Lower leg skin (tissue), 4 donors: ENCODE measurements at regions not wholly inside any gene's neighbourhood (a gene's known extent, or its start where the extent isn't known, plus 50 kb on each side); places are given as distances from the start of the nearest gene placed in this dataset.
"Not testable (repeated sequence)": the region's sequence is repeated elsewhere in the genome, so short reads cannot be mapped to it uniquely, and the experiment has no call there.

Experiments used
- DNase-seq, 2 donors: peaks; one replicate each; pipeline ENCODE4 v3.0.0-alpha.2; 2019; ENCODE audit warnings: low spot score in 2 of 2
- H3K4me3 ChIP-seq: fragments of 200-600 bp; sonication (generic); 2 replicates; pipeline ENCODE4 v1.5.1; 2017; ENCODE audit warnings: mild to moderate bottlenecking, low read depth; ENCODE audit not compliant: poor library complexity, severe bottlenecking
- CTCF ChIP-seq, 3 donors: fragments of 450-650 bp; IDR thresholded peaks; one replicate each; pipeline ENCODE4 v1.5.1; 2016; ENCODE audit warnings: antibody characterized with exemption in 3 of 3, mild to moderate bottlenecking in 3 of 3, moderate library complexity in 2 of 3
- POLR2A ChIP-seq, 2 donors: fragments of 450-650 bp; IDR thresholded peaks; one replicate each; pipeline ENCODE4 v1.6.1; 2016 to 2017; ENCODE audit warnings: antibody characterized with exemption in 2 of 2, mild to moderate bottlenecking in 1 of 2, moderate library complexity in 1 of 2
- WGBS, 2 donors: methylation state at CpG; one replicate each; pipeline ENCODE4 v1.1.5; 2018; 5-methylcytosine and 5-hydroxymethylcytosine counted together
- intact Hi-C: fragments of 100-400 bp; cut with DNase I; formaldehyde crosslinking; loops from one replicate; pipeline ENCODE4 v1.15.0; 2023; ENCODE audit warnings: low total_unique reads

DNA sequence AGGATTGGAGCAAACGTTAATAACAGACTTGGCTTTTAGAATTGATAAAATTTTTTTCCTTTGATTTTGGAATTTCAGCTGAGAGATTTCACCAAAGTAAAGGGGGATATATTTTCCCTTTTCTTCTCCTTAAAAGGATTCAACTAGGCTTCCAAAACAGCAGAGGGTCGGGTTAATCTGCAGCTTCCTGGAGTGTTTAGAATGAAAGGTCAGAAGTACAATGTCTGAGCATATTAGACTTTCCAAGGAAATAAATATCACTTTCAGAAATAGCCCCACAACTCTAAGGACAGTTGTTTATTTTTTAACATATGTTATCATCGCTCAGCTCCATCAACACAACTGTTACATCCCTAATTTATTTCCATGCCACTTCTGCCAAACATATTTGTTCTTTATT lies 1532.9 kb upstream of the RAG2 start:
- DNase-seq, result no peak
- WGBS, 2 donors, result 47 to 56% methylated on average over 3 of the region's 3 CpGs
- TF ChIP-seq POLR2A (IDR thresholded peaks at IDR 0.05), result no peak
- no peak for TF ChIP-seq CTCF (IDR thresholded peaks at IDR 0.05)
- H3K4me3 ChIP-seq, result no peak overlapping the region
- intact Hi-C loops, result no loop called here

DNA sequence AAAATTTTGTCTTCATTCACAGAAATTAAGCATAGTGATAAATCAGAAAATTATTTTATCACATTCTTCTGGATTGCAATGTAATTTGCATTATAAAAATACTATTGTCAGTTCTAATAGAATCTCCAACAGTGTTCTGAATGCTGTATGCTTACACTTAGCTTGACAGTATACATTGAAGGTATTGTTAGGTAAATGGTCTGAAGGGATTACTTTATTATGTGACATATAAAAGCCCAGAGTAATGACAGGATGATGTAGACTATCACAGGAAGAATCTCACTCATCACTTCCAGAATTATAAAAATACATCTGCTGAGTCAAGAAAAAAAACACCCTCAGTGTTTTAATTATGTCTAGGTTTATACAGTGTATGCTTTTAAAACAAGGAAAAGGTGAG lies 1532.5 kb upstream of the RAG2 start:
- TF ChIP-seq POLR2A (IDR thresholded peaks at IDR 0.05), result no peak
- no peak for TF ChIP-seq CTCF (IDR thresholded peaks at IDR 0.05)
- intact Hi-C loops, result no loop called here
- DNase-seq, result no peak
- H3K4me3 ChIP-seq, result no peak overlapping the region

GRCh38 chr11:38123673-38124072 lies 1525.6 kb upstream of the RAG2 start:
- WGBS, 2 donors, result 81 to 82% methylated on average over 9 of the region's 9 CpGs
- intact Hi-C loops, result no loop called here
- no peak overlapping the region for H3K4me3 ChIP-seq
- DNase-seq, result no peak
- TF ChIP-seq POLR2A (IDR thresholded peaks at IDR 0.05), result no peak
- no peak for TF ChIP-seq CTCF (IDR thresholded peaks at IDR 0.05)

DNA sequence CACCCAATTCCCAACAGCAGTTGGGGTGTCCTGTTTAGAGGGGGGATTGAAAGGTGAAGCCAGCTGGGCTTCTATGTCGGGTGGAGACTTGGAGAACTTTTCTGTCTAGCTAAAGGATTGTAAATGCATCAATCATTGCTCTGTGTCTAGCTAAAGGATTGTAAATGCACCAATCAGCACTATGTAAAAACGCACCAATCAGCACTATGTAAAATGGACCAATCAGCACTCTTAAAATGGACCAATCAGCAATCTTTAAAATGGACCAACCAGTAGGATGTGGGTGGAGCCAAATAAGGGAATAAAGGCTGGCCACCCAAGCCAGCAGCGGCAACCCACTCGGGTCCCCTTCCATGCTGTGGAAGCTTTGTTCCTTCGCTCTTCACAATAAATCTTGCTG lies 1518.6 kb upstream of the RAG2 start:
- intact Hi-C loops, H3K4me3 ChIP-seq, DNase-seq: not testable (repeated sequence)
- 87 to 92% methylated on average over 5 of the region's 5 CpGs for WGBS, 2 donors

DNA sequence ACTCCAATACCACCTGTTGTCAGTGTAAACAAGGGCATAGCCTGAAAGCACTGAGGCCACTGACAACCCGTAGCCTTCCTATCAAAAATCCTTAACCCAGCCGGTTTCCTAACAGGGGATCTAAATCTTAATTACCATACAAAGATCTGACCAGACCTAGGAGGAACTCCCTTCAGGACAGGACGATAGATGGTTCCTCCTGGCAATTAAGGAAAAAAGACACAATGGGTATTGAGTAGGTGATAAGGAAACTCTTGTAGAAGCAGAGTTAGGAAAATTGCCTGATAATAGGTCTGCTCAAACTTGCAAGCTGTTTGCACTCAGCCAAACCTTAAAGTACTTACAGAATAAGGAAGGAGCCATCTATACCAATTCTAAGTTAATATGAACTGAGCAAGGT lies 1517.3 kb upstream of the RAG2 start:
- DNase-seq, H3K4me3 ChIP-seq, intact Hi-C loops: not testable (repeated sequence)
- 67 to 79% methylated on average over 3 of the region's 3 CpGs for WGBS, 2 donors

DNA sequence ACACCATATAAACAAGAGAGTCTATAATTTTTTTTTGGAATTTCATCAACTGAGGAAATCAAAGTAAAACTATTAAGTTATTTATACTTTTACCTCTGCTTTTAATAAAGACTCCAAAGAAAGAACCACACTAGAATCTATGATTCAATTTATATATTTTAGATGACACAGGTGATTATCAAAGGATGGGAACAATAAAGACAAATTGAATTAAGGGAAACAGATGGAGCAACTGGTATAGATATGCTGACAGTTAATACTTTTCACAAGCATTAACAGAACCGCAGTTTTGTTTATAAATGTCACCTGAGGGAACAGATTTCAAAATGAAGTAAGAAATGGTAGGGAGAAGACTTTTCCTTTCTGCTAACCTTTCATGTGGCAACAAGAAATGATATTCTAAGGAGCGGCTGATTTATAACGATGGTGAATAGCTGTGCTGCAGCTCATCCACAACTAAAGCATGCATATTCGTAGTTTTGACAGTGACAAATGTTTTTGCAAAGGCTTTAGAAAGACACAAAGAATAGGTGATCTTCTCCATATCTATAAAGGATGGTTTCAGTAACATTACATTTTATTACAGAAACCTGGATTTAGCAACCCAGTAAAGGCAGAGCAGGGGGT lies 1502.9 kb upstream of the RAG2 start:
- intact Hi-C loops, result no loop called here
- H3K4me3 ChIP-seq, result no peak overlapping the region
- TF ChIP-seq POLR2A (IDR thresholded peaks at IDR 0.05) (no peak), CTCF (IDR thresholded peaks at IDR 0.05) (no peak)
- 44 to 47% methylated on average over 4 of the region's 4 CpGs for WGBS, 2 donors
- DNase-seq, result no peak

- 77 to 86% methylated on average over 2 of the region's 2 CpGs for WGBS, 2 donors
- TF ChIP-seq CTCF (IDR thresholded peaks at IDR 0.05) (no peak), POLR2A (IDR thresholded peaks at IDR 0.05) (no peak)
- intact Hi-C loops, result no loop called here
- H3K4me3 ChIP-seq, result no peak overlapping the region
- no peak for DNase-seq
These were observed 1497.2 kb upstream of the RAG2 start for GRCh38 chr11:38095268-38095667.
